Hepatocyte (in vitro differentiated cells): ENCODE measurements at regions not wholly inside any gene's neighbourhood (a gene's known extent, or its start where the extent isn't known, plus 50 kb on each side); places are given as distances from the start of the nearest gene placed in this dataset.

Source experiments
- CTCF ChIP-seq: fragments of 200-600 bp; sonication (generic); IDR thresholded peaks from 2 replicates; pipeline ENCODE4 v1.5.1; 2016; ENCODE audit warnings: antibody characterized with exemption, mild to moderate bottlenecking; ENCODE audit not compliant: poor library complexity
- EZH2 ChIP-seq: fragments of 200-600 bp; sonication (generic); IDR thresholded peaks from 2 replicates; pipeline ENCODE4 v1.6.1; 2016; ENCODE audit warnings: antibody characterized with exemption, mild to moderate bottlenecking, borderline replicate concordance
- EZH2phosphoT487 ChIP-seq: fragments of 200-600 bp; sonication (generic); IDR thresholded peaks from one replicate; pipeline ENCODE4 v1.6.1; 2018; ENCODE audit warnings: antibody characterized with exemption, mild to moderate bottlenecking, low read depth, moderate library complexity; ENCODE audit not compliant: unreplicated experiment, severe bottlenecking

GRCh38 chr6:156434049-156434794 is 343.0 kb upstream of the ARID1B start:
- no peak for TF ChIP-seq CTCF
- TF ChIP-seq EZH2: no peak
- no peak for TF ChIP-seq EZH2phosphoT487
